Natural killer cell treated with Interleukin-12 subunit alpha and Interleukin-12 subunit beta and Interleukin-15 and Interleukin-18, amount 100 ng/mL, for 72 hours (primary cell): ENCODE measurements at regions not wholly inside any gene's neighbourhood (a gene's known extent, or its start where the extent isn't known, plus 50 kb on each side); places are given as distances from the start of the nearest gene placed in this dataset.
"Not testable (repeated sequence)": the region's sequence is repeated elsewhere in the genome, so short reads cannot be mapped to it uniquely, and the experiment has no call there.

Experiments
- ATAC-seq, 2 donors: fragments of 150-1000 bp; cut with Tn5 transposase in 1 of 2; sonication (Bioruptor Pico), chemical (Tn5 transposase) in 1 of 2; 2 replicates each; pipeline ENCODE4 v1.10.0; 2021
- DNase-seq: peaks from one replicate; pipeline ENCODE4 v3.0.0; 2022; ENCODE audit warnings: low spot score
- H3K27ac Mint-ChIP-seq, 2 donors: 1 replicate in 1 of 2; 2 replicates in 1 of 2; pipeline ENCODE4 v1.8.0; 2022; ENCODE audit warnings: mixed read lengths in 2 of 2, mild to moderate bottlenecking in 1 of 2, moderate library complexity in 1 of 2
- H3K27me3 Mint-ChIP-seq, 2 donors: 1 replicate in 1 of 2; 2 replicates in 1 of 2; pipeline ENCODE4 v1.8.0; 2022; ENCODE audit warnings: mixed read lengths in 2 of 2
- H3K36me3 Mint-ChIP-seq: one replicate; pipeline ENCODE4 v1.8.0; 2022; ENCODE audit warnings: mixed read lengths
- H3K4me1 Mint-ChIP-seq, 2 donors: 1 replicate in 1 of 2; 2 replicates in 1 of 2; pipeline ENCODE4 v1.8.0; 2022; ENCODE audit warnings: low read depth in 2 of 2, mixed read lengths in 2 of 2, mild to moderate bottlenecking in 1 of 2
- H3K4me3 Mint-ChIP-seq: one replicate; pipeline ENCODE4 v1.8.0; 2022; ENCODE audit warnings: mixed read lengths
- H3K9me3 Mint-ChIP-seq: 2 replicates; pipeline ENCODE4 v1.8.0; 2022; ENCODE audit warnings: mixed read lengths

DNA sequence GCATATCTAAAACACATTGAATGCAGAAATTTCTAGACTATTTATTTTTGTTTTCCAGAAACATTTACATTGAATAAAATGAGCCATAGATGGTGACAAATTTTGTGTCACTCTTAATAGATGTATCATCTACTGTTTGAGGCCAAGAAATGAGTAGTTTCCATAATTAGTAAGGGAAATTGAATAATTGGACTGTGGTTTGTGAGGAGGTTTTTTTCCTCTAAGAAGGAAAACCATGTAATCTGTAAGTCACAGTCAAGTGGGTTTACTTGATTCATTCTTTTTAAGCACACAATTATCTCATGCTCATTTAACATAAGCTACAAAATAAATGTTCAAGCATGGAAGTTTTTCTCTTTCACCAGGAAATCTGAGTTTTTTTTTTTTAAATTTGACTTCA is 876.4 kb downstream of the NR2F1-AS1 start:
- Mint-ChIP-seq H3K27ac (no peak overlapping the region), H3K36me3 (no peaks in the 10 kb centered on the region)

GRCh38 chr5:92703976-92704375 is 877.0 kb downstream of the NR2F1-AS1 start:
- Mint-ChIP-seq H3K36me3 (no peaks in the 10 kb centered on the region), H3K9me3 (peaks cover 11% of the 10 kb centered on the region), H3K4me3 (no peak overlapping the region), H3K4me1 (no peaks in the 10 kb centered on the region), H3K27me3 (no peaks in the 10 kb centered on the region), H3K27ac (no peak overlapping the region)
- ATAC-seq = no peak
- DNase-seq = no peak

More for the DNA sequence above, 876.4 kb downstream of the NR2F1-AS1 start:
- H3K4me3 Mint-ChIP-seq = no peak overlapping the region
- H3K9me3 Mint-ChIP-seq = peaks cover 12% of the 10 kb centered on the region
- ATAC-seq (no peak), DNase-seq (no peak)
- H3K4me1 Mint-ChIP-seq = no peaks in the 10 kb centered on the region
- H3K27me3 Mint-ChIP-seq = no peaks in the 10 kb centered on the region

DNA sequence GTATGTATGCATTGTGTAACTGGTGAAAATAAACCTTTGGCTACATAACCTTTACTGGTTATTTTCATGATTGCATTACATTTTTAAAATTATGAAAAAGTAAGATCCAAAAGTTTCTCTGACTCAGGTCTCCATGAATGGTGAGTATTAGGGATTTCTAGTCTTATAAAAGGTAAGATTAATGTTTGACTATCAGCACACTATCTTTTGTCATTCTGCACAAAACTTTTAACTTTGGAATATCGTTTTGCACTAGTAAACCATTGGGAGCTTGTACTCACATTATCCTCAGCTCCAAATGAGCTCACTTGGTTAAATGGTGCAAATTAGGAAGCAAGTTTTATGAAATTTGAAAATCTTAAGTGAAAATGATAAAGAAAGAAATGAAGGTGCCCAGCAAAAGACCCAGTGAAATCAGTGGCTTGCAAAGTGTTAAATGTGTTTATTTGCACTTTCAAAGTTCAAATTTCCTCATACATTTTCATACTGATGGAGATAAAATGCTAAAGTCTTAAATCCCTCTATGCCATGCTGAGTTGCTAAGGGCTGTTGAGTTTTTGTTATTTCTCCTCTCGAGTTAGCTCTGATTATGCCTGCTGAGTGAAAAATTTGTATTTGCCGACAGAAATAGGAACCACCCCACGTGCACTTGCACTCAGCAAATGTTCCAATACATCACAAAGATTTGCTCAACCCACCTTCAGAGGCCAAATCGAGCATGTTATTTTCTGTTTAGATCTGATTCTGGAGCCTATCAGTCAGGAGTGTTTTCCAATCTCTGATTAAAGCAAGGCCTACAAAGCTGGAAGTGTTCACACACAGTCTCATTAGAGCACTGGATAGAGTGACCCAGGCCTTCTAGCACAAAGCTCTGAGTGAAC is 885.7 kb downstream of the NR2F1-AS1 start:
- H3K9me3 Mint-ChIP-seq = peaks cover 8% of the 10 kb centered on the region
- DNase-seq (no peak), ATAC-seq (no peak)
- H3K36me3 Mint-ChIP-seq = no peaks in the 10 kb centered on the region
- no peaks in the 10 kb centered on the region for H3K27me3 Mint-ChIP-seq
- H3K4me1 Mint-ChIP-seq = no peaks in the 10 kb centered on the region
- no peak overlapping the region for H3K4me3 Mint-ChIP-seq
- H3K27ac Mint-ChIP-seq = no peak overlapping the region

DNA sequence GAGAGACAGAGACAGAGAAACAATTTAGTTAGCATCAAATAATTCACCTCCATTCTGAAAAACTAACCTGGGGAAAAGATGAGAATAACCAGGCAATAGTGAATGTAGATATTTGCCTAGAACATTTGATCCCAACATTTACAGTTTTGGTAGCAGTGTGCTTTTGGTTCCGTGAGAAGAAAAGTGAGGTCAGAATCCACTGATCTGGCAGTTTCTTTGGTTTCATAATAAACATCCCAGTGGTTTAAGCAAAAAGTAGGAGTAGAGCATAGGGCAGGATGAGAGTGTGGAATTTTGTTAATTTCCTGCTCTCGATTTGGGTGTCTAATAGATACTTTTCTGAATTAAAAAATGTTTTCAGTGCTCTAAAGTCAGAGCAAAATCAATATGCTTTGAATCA is 887.0 kb downstream of the NR2F1-AS1 start:
- Mint-ChIP-seq H3K27me3 (no peaks in the 10 kb centered on the region), H3K27ac (no peak overlapping the region), H3K4me1 (no peaks in the 10 kb centered on the region), H3K4me3 (no peak overlapping the region), H3K9me3 (peaks cover 8% of the 10 kb centered on the region), H3K36me3 (no peaks in the 10 kb centered on the region)
- no peak for DNase-seq
- ATAC-seq = no peak

DNA sequence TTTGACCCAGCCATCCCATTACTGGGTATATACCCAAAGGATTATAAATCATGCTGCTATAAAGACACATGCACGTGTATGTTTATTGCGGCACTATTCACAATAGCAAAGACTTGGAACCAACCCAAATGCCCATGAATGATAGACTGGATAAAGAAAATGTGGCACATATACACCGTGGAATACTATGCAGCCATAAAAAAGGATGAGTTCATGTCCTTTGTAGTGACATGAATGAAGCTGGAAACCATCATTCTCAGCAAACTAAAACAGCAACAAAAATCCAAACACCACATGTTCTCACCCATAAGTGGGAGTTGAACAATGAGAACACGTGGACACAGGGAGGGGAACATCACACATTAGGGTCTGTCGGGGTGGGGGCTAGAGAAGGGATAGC is 889.1 kb downstream of the NR2F1-AS1 start:
- H3K27ac Mint-ChIP-seq, H3K27me3 Mint-ChIP-seq: not testable (repeated sequence)

DNA sequence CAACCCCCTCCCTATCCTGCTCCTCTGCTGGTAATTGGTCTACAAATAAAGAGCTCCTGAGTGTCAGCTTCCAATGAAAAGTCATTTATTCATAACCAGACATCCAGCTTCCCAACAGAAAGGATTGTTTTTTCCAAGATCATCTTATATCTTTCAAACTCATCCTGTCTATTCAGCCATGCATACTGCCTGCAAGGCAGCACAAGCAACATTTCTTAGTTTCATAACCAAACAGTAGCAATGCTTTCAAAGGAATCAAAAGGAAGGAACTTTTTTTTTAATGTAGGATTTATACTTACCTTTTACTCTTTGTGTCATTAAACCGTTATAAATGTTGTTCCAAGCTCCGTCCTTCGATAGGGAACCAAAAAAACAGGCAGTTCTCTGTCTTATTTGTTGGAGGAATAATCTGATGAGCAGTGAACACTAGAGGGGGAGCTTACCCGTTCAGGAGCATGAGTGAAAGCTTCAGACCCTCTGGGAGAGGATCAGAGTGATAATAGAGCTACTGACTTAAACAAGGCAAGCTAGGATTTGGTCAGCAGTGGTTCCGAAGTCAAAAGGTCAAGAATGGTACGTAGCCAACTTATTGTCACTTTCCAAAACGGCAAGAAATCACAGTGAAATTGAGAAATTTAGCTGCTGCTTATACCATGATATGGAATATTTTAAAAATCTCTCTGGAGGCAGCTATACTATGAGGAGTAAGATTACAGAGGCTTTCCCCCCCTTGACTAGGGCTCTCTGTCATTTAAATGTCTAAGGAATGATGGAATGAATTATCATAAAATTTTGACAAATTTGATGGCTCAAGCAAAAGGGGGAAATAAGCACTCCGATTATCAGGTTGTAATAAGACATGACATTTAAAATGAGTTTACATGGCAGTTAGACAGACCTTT is 892.9 kb downstream of the NR2F1-AS1 start:
- no peaks in the 10 kb centered on the region for H3K36me3 Mint-ChIP-seq
- no peak overlapping the region for H3K4me3 Mint-ChIP-seq
- H3K27ac Mint-ChIP-seq = no peak overlapping the region
- no peaks in the 10 kb centered on the region for H3K4me1 Mint-ChIP-seq
- H3K27me3 Mint-ChIP-seq = no peaks in the 10 kb centered on the region
- H3K9me3 Mint-ChIP-seq = peaks cover 11% of the 10 kb centered on the region
- DNase-seq (no peak), ATAC-seq (no peak)

More for the DNA sequence above, 889.1 kb downstream of the NR2F1-AS1 start:
- not testable (repeated sequence) for DNase-seq, H3K4me1 Mint-ChIP-seq, ATAC-seq, H3K36me3 Mint-ChIP-seq, H3K4me3 Mint-ChIP-seq, H3K9me3 Mint-ChIP-seq

DNA sequence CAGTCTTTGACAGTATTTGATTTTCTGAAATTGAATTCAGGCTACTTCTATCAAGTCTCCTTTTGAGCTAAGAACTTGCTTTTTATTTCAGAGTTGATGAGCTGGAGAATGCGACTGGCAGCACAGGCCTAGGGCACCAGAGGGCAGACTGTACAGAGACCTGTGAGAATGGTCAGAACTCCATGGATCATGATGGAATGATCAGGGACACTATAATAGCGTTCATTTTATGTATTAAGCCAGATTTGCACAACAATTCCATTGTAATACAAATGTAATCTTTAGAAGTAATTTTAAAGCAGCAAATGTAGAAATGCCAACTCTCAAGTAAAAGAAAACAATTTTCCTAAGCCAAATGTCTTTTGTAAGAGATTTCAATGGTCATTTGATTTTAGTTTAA is 902.4 kb downstream of the NR2F1-AS1 start:
- no peaks in the 10 kb centered on the region for H3K36me3 Mint-ChIP-seq
- no peak overlapping the region for H3K4me3 Mint-ChIP-seq
- no peak for DNase-seq
- H3K4me1 Mint-ChIP-seq = no peaks in the 10 kb centered on the region
- H3K27ac Mint-ChIP-seq = no peak overlapping the region
- H3K27me3 Mint-ChIP-seq = no peaks in the 10 kb centered on the region
- H3K9me3 Mint-ChIP-seq = peaks cover 20% of the 10 kb centered on the region
- ATAC-seq = no peak

- Mint-ChIP-seq H3K36me3 (no peaks in the 10 kb centered on the region), H3K27ac (no peak overlapping the region), H3K27me3 (no peaks in the 10 kb centered on the region), H3K4me1 (no peaks in the 10 kb centered on the region), H3K9me3 (peaks cover 15% of the 10 kb centered on the region), H3K4me3 (no peak overlapping the region)
- DNase-seq (no peak), ATAC-seq (no peak)
These were observed 904.5 kb downstream of the NR2F1-AS1 start for GRCh38 chr5:92676215-92677165.

GRCh38 chr5:92674321-92674720 is 906.7 kb downstream of the NR2F1-AS1 start:
- H3K27me3 Mint-ChIP-seq = no peaks in the 10 kb centered on the region
- no peak overlapping the region for H3K4me3 Mint-ChIP-seq
- ATAC-seq (no peak), DNase-seq (no peak)
- no peak overlapping the region for H3K27ac Mint-ChIP-seq
- H3K9me3 Mint-ChIP-seq = peaks cover 10% of the 10 kb centered on the region
- no peaks in the 10 kb centered on the region for H3K4me1 Mint-ChIP-seq
- no peaks in the 10 kb centered on the region for H3K36me3 Mint-ChIP-seq

GRCh38 chr5:92665506-92665905 is 915.5 kb downstream of the NR2F1-AS1 start:
- DNase-seq (no peak), ATAC-seq (no peak)
- Mint-ChIP-seq H3K9me3 (peaks cover 14% of the 10 kb centered on the region), H3K27me3 (no peaks in the 10 kb centered on the region), H3K4me1 (no peaks in the 10 kb centered on the region), H3K4me3 (no peak overlapping the region), H3K36me3 (no peaks in the 10 kb centered on the region), H3K27ac (no peak overlapping the region)

DNA sequence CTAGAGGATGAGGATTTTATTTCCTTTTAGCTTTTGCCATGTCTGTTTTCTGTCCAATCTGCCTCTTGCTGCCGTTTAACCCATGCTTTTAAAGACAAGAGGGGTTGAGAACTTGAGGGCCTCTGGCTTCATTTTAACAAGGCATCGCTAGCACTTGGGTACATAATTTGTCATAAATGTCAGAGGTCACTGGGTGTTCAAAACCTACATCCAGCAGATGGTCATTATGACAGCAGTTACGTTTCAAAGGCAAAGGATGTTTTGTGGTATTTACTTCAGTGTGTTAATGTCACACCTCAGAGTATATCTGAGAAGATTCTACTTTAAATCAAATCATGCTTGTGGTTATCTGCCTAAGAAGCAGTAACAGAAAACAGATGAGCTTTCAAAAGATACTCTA is 918.3 kb downstream of the NR2F1-AS1 start:
- ATAC-seq = no peak
- H3K4me3 Mint-ChIP-seq = no peak overlapping the region
- H3K36me3 Mint-ChIP-seq = no peaks in the 10 kb centered on the region
- no peaks in the 10 kb centered on the region for H3K27me3 Mint-ChIP-seq
- H3K27ac Mint-ChIP-seq = no peak overlapping the region
- H3K9me3 Mint-ChIP-seq = peaks cover 19% of the 10 kb centered on the region
- no peaks in the 10 kb centered on the region for H3K4me1 Mint-ChIP-seq
- no peak for DNase-seq

DNA sequence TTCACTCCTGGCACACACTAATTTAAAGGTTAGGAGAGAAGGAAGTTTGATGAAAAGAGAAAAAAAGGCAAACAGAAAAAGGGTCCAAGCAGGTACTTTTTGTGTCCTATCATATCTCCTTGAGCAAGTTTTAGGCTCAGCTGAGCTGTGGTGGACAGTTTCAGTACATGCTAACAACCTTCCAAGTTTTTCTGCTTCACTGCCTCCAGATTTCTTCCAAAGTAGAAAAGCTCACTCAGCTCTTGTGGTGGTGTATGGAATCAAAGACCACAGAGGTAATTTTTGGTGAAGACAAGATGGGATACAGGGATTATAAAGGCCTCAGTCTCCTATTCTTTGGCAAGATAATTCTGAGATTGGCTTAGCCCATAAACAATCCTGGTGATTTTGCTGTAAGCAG is 921.8 kb downstream of the NR2F1-AS1 start:
- Mint-ChIP-seq H3K36me3 (no peaks in the 10 kb centered on the region), H3K27ac (no peak overlapping the region), H3K27me3 (no peaks in the 10 kb centered on the region), H3K4me1 (no peaks in the 10 kb centered on the region), H3K9me3 (peaks cover 25% of the 10 kb centered on the region), H3K4me3 (no peak overlapping the region)
- DNase-seq = no peak
- no peak for ATAC-seq

DNA sequence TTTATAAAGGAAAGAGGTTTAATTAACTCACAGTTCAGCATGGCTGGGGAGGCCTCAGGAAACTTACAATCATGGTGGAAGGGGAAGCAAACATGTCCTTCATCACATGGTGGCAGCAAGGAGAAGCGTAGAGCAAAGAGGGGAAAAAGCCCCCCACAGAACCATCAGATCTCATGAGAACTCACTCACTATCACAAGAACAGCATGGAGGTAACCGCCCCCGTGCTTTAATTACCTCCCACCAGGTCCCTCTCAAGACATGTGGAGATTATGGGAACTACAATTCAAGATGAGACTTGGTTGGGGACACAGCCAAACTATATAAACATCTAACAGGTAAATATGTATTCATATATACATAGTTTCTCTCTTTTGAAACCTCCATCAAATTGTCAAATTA is 926.4 kb downstream of the NR2F1-AS1 start:
- H3K9me3 Mint-ChIP-seq = peaks cover 20% of the 10 kb centered on the region
- not testable (repeated sequence) for DNase-seq, H3K36me3 Mint-ChIP-seq, H3K27me3 Mint-ChIP-seq, ATAC-seq, H3K27ac Mint-ChIP-seq, H3K4me1 Mint-ChIP-seq, H3K4me3 Mint-ChIP-seq
